ENCODE measurements at regions not wholly inside any gene's neighbourhood (a gene's known extent, or its start where the extent isn't known, plus 50 kb on each side); places are given as distances from the start of the nearest gene placed in this dataset.

DNA sequence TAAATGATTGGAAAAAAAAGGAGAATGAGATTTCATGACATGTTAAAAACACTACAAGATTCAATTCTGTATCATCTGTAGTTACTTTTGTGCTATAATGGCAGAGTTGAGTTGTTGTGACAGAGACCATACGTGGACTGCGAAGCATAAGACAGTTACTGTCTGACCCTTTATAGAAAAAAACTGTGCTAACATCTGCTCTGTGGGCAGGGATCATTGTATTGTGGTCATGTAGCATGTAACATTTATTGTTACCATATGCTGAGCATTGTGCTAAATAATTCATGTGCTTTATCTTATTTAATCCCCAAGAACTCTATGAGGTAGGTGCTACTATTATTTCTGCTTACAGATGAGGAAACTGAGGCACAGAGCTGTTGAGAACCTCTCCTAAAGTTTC, 147.3 kb upstream of the HMHB1 start:
- H2BK12ac ChIP-seq (ENCODE audit: low read depth, low read length) = no peak overlapping the region
- no peak overlapping the region for H3K4me2 ChIP-seq (ENCODE audit: insufficient read depth in 1 of 2, low read depth in 2 of 2, low read length in 2 of 2)
- H4K8ac ChIP-seq (ENCODE audit: extremely low read depth, insufficient read depth, low read length) = no peak overlapping the region
- no peaks in the 10 kb centered on the region for H3K23me2 ChIP-seq (ENCODE audit: low read depth, low read length)
- no peak overlapping the region for H4K5ac ChIP-seq (ENCODE audit: insufficient read length, low read depth, low read length)
- H3K9ac ChIP-seq (replicated peaks in 1 of 4; ENCODE audit: extremely low read depth in 1 of 4, low read depth in 3 of 4, low read length in 3 of 4) = no peak overlapping the region
- no peak overlapping the region for H2AFZ ChIP-seq (ENCODE audit: low read length)
- no peak overlapping the region for H2BK5ac ChIP-seq (ENCODE audit: low read depth, low read length)
- DNase-seq (ENCODE audit: low read depth in 1 of 2, low spot score in 2 of 2) = no peak
- no peak overlapping the region for H2BK15ac ChIP-seq (ENCODE audit: low read length)
- no peak overlapping the region for H3K4ac ChIP-seq (replicated peaks; ENCODE audit: insufficient read length, low read depth, low read length)
- no peak overlapping the region for H3K27ac ChIP-seq (ENCODE audit: low read depth, low read length)
- CTCF ChIA-PET (ENCODE audit: partially characterized antibody) = interaction anchor here (1.1 kb wide), 1 partner anchor 16 kb away, joined by 3 read pairs; no protein-coding TSS in a partner anchor
- no peak overlapping the region for H2BK120ac ChIP-seq (replicated peaks; ENCODE audit: low read depth, low read length)
- H3K4me3 ChIP-seq (ENCODE audit: extremely low read depth in 1 of 4, insufficient read depth in 2 of 4, low read depth in 3 of 4, low read length in 4 of 4) = no peak overlapping the region
- no peaks in the 10 kb centered on the region; a peak in 1 of 4 replicates for H3K9me3 ChIP-seq (ENCODE audit: insufficient read depth in 2 of 2, low read depth in 1 of 2, low read length in 1 of 2)
- H3K23ac ChIP-seq (ENCODE audit: insufficient read length) = no peak overlapping the region
- H3K79me1 ChIP-seq (ENCODE audit: low read depth, low read length) = no peaks in the 10 kb centered on the region
- H4K91ac ChIP-seq (replicated peaks; ENCODE audit: insufficient read length, low read length) = no peak overlapping the region
- 95% methylated on average over 2 of the region's 2 CpGs; no CpG with 5 or more reads in 1 of the 2 experiments for WGBS, 2 experiments (ENCODE audit: extremely low coverage in 1 of 2, insufficient coverage in 1 of 2, insufficient read length in 1 of 2, insufficient replicate concordance in 2 of 2, low coverage in 1 of 2, low lambda C conversion rate in 2 of 2, missing lambda C conversion rate in 1 of 2)
- no peaks in the 10 kb centered on the region for H4K20me1 ChIP-seq (replicated peaks in 1 of 2; ENCODE audit: control insufficient read depth in 1 of 2, insufficient read depth in 2 of 2, low read length in 2 of 2)
- H2BK20ac ChIP-seq (ENCODE audit: low read length) = no peak overlapping the region
- H3K14ac ChIP-seq (ENCODE audit: insufficient read length) = no peak overlapping the region
- POLR2A ChIA-PET (ENCODE audit: partially characterized antibody) = no interaction called here
- H3K27me3 ChIP-seq (replicated peaks in 1 of 4; ENCODE audit: control insufficient read depth in 3 of 4, extremely low read depth in 1 of 4, insufficient read depth in 3 of 4, low read length in 3 of 4) = peaks cover 0 to 1% (median 0%) of the 10 kb centered on the region in 4 experiments; a peak in 1 of 7 replicates
- H3K4me1 ChIP-seq (replicated peaks in 1 of 4; ENCODE audit: control insufficient read depth in 3 of 4, insufficient read depth in 4 of 4, low read length in 3 of 4) = no peaks in the 10 kb centered on the region
- no peak for FAIRE-seq
- H2AK5ac ChIP-seq (ENCODE audit: low read depth, low read length) = no peak overlapping the region
- no peaks in the 10 kb centered on the region for H3K36me3 ChIP-seq (ENCODE audit: control insufficient read depth in 2 of 4, insufficient read depth in 4 of 4, low read length in 3 of 4)
- no peak overlapping the region for H3K18ac ChIP-seq (ENCODE audit: extremely low read depth, low read length)
- no peak overlapping the region for H3K56ac ChIP-seq (replicated peaks; ENCODE audit: insufficient read length, low read depth, low read length)
- no peaks in the 10 kb centered on the region for H3K79me2 ChIP-seq (ENCODE audit: control insufficient read depth in 1 of 2, insufficient read depth in 2 of 2, low read length in 2 of 2)
- TF ChIP-seq FOSL1 (IDR thresholded peaks at IDR 0.05; ENCODE audit: insufficient read depth, low read depth, low read length) (no peak), GTF2F1 (IDR thresholded peaks at IDR 0.05; ENCODE audit: borderline replicate concordance, low read depth, low read length) (no peak), SIRT6 (IDR thresholded peaks at IDR 0.05; ENCODE audit: low read length) (no peak), CEBPB (IDR thresholded peaks at IDR 0.05; ENCODE audit: low read depth, low read length) (no peak), SIX5 (IDR thresholded peaks at IDR 0.05; ENCODE audit: low read depth, low read length) (no peak), NANOG (IDR thresholded peaks at IDR 0.05; ENCODE audit: insufficient read depth, low read depth, low read length, poor library complexity, severe bottlenecking) (no peak), NRF1 (IDR thresholded peaks at IDR 0.05; ENCODE audit: low read depth, low read length) (no peak), POLR2AphosphoS5 (IDR thresholded peaks at IDR 0.05; ENCODE audit: low read depth, low read length) (no peak), CHD1 (IDR thresholded peaks at IDR 0.05; ENCODE audit: low read depth, low read length) (no peak), GABPA (IDR thresholded peaks at IDR 0.05; ENCODE audit: borderline replicate concordance, insufficient read depth, low read length) (no peak), BACH1 (IDR thresholded peaks at IDR 0.05; ENCODE audit: low read length) (no peak), ASH2L (IDR thresholded peaks at IDR 0.05; ENCODE audit: low read length) (no peak)
